ENCODE measurements at regions not wholly inside any gene's neighbourhood (a gene's known extent, or its start where the extent isn't known, plus 50 kb on each side); places are given as distances from the start of the nearest gene placed in this dataset.

DNA sequence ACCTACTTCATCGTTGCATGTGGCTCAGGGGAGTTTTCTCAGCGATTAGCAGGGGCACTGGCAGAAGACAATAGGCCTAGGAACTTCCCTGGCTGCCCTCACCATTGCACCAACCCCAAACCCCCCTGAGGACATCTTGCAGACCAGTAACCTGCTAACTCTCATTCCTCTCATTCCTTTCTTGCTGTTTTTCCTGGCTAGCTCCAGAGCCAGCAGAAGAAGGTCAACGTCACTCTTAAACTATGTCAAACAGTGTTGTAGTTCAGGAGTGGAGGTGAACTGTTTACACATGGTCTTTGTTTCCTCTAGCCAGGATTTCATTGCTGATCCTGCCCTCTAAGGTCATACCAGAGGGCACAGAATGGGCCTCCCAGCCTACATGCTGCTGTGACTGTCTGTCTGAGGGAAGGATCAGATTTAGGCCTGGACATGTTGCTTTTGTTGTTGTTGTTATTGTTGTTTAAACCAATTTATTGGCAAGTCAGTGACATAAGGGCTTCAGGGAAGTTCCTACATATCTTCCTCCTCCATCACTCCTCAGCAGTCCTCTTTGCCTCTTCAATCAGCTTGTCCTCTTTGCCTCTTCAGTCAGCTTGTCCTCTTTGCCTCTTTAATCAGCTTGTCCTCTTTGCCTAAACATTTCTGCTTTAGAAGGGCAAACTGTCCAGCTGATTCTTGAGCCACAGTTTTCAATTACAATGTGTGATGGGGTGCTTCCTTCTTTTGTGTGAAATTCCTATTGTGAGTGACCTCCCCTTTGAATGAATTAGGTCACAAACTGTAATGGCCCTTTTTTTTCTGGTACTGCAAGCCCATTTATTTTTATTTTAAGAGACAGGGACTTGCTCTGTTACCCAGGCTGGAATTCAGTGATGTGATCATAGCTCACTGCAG is 471.9 kb upstream of the TNP1 start:
- Histone ChIP-seq H3K4me3 (no peak overlapping the region), H3K36me3 (ENCODE audit: control insufficient read depth in 2 of 2, insufficient read depth in 2 of 2, low read length in 1 of 2) (no peaks in the 10 kb centered on the region), H3K27ac (ENCODE audit: control insufficient read depth, insufficient read depth) (no peak overlapping the region), H3K9me3 (replicated peaks; ENCODE audit: control insufficient read depth, insufficient read depth, low read length) (no peaks in the 10 kb centered on the region), H3K4me2 (ENCODE audit: control insufficient read depth, insufficient read depth) (no peak overlapping the region), H2AFZ (ENCODE audit: control insufficient read depth, low read depth, low read length) (no peak overlapping the region), H3K79me2 (ENCODE audit: control insufficient read depth, insufficient read depth, low read length) (no peaks in the 10 kb centered on the region), H3K9ac (ENCODE audit: control insufficient read depth, insufficient read depth, low read length) (no peak overlapping the region), H4K20me1 (ENCODE audit: control insufficient read depth, insufficient read depth) (no peaks in the 10 kb centered on the region), H3K27me3 (replicated peaks in 1 of 2; ENCODE audit: control insufficient read depth in 2 of 2, insufficient read depth in 2 of 2, low read length in 1 of 2) (no peaks in the 10 kb centered on the region), H3K4me1 (ENCODE audit: control insufficient read depth, insufficient read depth, low read length) (no peaks in the 10 kb centered on the region)
- FAIRE-seq (peak; percentile 62), DNase-seq (ENCODE audit: low read depth, low spot score) (no peak), ATAC-seq (no peak)
- intact Hi-C loops (cut with micrococcal nuclease; ENCODE audit: unreplicated experiment) (no loop called here), in situ Hi-C loops (cut with MboI) (no loop called here)
- ChIA-PET SMC1A (ENCODE audit: uncharacterized antibody, unreplicated experiment) (interaction anchor here (0.9 kb wide), 1 partner anchor 171 kb away, joined by 3 read pairs; no protein-coding TSS in a partner anchor), CTCF (interaction anchor here (0.7 kb wide), 1 partner anchor 26 kb away, joined by 3 read pairs; no protein-coding TSS in a partner anchor), RAD21 (ENCODE audit: unreplicated experiment) (no interaction called here), POLR2A (no interaction called here)
- WGBS (ENCODE audit: insufficient coverage, insufficient replicate concordance, low lambda C conversion rate, missing lambda C conversion rate), result 12% methylated on average over 3 of the region's 3 CpGs
- BruUV-seq (replicated peaks), result no TSS peak
- TF ChIP-seq ZNF274 (IDR thresholded peaks at IDR 0.05; ENCODE audit: insufficient read depth, insufficient read length) (no peak), IKZF1 (conservative IDR thresholded peaks at IDR 0.05) (no peak), JUNB (IDR thresholded peaks at IDR 0.05) (no peak), RELA (IDR thresholded peaks at IDR 0.05; ENCODE audit: borderline replicate concordance, partially characterized antibody) (no peak), GATAD2B (conservative IDR thresholded peaks at IDR 0.05; ENCODE audit: low read depth) (no peak), SMAD5 (IDR thresholded peaks at IDR 0.05; ENCODE audit: low read depth) (no peak), DPF2 (IDR thresholded peaks at IDR 0.05) (no peak), ZNF384 (IDR thresholded peaks at IDR 0.05; ENCODE audit: borderline replicate concordance, low read depth, low read length) (no peak), RAD51 (IDR thresholded peaks at IDR 0.05) (no peak), SIX5 (IDR thresholded peaks at IDR 0.05; ENCODE audit: low read depth, low read length, severe bottlenecking) (no peak), MYC (IDR thresholded peaks at IDR 0.05; ENCODE audit: insufficient read depth, insufficient read length, insufficient replicate concordance, low read length, severe bottlenecking) (no peak), NFXL1 (IDR thresholded peaks at IDR 0.05; ENCODE audit: borderline replicate concordance) (no peak), LARP7 (IDR thresholded peaks at IDR 0.05) (no peak)
- TF ChIP-seq, protein P1, sequence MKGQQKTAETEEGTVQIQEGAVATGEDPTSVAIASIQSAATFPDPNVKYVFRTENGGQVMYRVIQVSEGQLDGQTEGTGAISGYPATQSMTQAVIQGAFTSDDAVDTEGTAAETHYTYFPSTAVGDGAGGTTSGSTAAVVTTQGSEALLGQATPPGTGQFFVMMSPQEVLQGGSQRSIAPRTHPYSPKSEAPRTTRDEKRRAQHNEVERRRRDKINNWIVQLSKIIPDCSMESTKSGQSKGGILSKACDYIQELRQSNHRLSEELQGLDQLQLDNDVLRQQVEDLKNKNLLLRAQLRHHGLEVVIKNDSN (IDR thresholded peaks at IDR 0.05; ENCODE audit: borderline replicate concordance, extremely low read length, insufficient read depth, low read depth, low read length), result no peak
- TF ChIP-seq, protein P2, sequence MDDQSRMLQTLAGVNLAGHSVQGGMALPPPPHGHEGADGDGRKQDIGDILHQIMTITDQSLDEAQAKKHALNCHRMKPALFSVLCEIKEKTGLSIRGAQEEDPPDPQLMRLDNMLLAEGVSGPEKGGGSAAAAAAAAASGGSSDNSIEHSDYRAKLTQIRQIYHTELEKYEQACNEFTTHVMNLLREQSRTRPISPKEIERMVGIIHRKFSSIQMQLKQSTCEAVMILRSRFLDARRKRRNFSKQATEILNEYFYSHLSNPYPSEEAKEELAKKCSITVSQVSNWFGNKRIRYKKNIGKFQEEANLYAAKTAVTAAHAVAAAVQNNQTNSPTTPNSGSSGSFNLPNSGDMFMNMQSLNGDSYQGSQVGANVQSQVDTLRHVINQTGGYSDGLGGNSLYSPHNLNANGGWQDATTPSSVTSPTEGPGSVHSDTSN (IDR thresholded peaks at IDR 0.05; ENCODE audit: insufficient replicate concordance, low read depth, low read length), result no peak
- TF ChIP-seq, protein P3, sequence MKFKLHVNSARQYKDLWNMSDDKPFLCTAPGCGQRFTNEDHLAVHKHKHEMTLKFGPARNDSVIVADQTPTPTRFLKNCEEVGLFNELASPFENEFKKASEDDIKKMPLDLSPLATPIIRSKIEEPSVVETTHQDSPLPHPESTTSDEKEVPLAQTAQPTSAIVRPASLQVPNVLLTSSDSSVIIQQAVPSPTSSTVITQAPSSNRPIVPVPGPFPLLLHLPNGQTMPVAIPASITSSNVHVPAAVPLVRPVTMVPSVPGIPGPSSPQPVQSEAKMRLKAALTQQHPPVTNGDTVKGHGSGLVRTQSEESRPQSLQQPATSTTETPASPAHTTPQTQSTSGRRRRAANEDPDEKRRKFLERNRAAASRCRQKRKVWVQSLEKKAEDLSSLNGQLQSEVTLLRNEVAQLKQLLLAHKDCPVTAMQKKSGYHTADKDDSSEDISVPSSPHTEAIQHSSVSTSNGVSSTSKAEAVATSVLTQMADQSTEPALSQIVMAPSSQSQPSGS (IDR thresholded peaks at IDR 0.05; ENCODE audit: low read length), result no peak
- TF ChIP-seq, protein P4, sequence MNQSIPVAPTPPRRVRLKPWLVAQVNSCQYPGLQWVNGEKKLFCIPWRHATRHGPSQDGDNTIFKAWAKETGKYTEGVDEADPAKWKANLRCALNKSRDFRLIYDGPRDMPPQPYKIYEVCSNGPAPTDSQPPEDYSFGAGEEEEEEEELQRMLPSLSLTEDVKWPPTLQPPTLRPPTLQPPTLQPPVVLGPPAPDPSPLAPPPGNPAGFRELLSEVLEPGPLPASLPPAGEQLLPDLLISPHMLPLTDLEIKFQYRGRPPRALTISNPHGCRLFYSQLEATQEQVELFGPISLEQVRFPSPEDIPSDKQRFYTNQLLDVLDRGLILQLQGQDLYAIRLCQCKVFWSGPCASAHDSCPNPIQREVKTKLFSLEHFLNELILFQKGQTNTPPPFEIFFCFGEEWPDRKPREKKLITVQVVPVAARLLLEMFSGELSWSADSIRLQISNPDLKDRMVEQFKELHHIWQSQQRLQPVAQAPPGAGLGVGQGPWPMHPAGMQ (IDR thresholded peaks at IDR 0.05; ENCODE audit: borderline replicate concordance), result no peak

Measured in GM12878 (cell line).